NCI-H1092 treated with DMSO at 0.1 percent for 48 hours (cell line): ENCODE measurements at regions not wholly inside any gene's neighbourhood (a gene's known extent, or its start where the extent isn't known, plus 50 kb on each side); places are given as distances from the start of the nearest gene placed in this dataset.
A peak's percentile ranks its signal among the peaks of the same experiment; 100 is the strongest.

Experiments
- DNase-seq: peaks from one replicate; lab custom pipeline; 2025; lab: John Stamatoyannopoulos, UW

GRCh38 chr4:166491635-166492034, 618.6 kb downstream of the TLL1 start:
- DNase-seq = no peak

- DNase-seq = no peak
Observed at GRCh38 chr4:166493924-166494345, 620.9 kb downstream of the TLL1 start.

DNA sequence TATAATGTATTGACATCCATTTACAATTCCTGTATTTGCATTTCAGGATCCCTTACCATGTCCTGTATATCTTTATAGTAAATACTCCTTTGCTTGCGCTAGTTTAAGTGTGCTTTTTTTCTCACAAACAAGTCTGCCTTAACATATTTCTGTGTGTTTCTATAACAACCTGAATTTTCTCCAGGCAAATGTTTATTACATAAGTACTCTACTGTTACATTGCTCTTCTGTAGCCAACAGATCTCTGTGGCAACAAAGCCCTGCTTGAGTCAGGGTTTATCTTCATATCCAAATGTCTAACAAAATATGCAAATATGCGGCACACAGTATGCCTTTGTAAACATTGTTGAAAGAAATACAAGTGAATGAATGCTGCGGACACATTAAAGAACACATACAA, 625.5 kb downstream of the TLL1 start:
- DNase-seq = no peak

DNA sequence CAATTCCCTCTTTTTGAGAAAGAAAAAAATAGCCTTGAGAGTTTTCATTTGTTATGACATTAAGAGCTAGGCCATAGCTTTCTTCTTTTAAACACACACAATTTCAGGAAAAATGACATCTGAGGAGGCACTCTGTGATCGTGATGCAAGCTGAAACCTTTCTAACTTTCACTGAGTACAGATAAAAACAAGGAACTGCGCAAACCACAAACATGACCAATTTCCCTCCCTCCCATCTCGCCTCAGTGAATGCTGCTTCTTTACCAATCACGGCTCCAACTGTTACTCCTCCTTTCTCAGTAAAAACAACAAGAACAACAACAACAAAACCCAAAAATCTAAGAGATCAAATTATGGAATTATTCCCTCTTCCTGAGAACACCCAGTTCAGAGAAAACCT, 626.8 kb downstream of the TLL1 start:
- no peak for DNase-seq

DNA sequence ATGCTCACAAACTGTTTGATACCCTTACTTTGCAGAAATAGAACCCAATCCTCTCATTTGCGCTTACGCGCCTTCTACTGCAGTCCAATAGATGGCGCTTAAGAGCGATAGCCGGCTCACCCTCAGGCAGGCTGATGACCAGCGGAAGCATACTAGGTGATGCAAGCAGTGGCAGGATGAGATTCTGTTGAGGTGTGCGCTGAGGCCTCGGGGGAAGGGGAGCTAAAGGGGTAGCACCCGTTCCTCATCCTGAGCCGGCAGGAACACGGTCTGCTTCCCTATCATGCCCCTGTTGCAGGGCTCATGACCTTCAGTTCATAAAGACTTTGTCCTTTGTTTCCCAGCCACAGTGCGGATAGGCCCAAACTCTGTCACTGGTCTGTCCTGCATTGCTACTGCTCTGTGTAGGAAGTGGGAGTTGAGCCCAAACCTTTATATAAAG, 628.9 kb downstream of the TLL1 start:
- no peak for DNase-seq

- DNase-seq = no peak
Observed at GRCh38 chr4:166502660-166503059, 629.6 kb downstream of the TLL1 start.

DNA sequence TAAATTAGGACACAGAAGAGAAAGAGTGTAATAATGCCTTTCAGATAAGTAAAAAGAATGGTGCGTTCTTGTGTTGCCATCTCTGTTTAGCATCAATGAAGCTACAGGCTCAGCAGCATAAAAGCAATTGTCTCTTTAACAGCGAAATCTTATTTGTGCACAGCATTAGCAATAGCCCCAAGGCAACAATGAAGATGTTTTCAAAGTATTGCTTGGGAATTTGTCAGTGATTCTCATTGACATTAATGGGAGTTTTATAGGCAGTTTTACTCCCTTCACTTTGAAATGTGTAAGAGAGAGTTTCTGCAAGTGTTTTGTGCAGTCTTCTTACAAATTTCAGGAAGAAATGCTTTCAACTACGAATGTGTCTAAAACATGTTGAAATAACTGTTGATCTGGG, 633.0 kb downstream of the TLL1 start:
- DNase-seq = no peak

DNA sequence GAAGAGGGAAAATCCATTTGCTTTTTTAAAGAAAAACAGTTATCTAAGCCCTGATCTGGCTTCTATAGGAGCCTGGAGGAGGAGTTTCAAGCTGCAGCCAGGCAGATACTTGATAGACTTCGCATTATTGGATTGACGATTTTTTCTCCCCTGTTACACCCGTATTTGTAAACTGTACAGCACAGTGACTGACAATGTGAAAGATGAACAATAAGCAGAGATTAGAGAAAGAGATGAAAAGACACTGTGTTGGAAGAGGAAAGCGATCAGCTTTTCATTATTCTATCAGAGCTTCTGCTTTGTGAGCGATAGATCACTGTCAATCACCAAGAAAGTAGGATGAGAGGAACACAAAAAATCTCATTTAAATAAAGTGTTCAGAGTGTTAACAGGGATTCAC, 639.2 kb downstream of the TLL1 start:
- no peak for DNase-seq

DNA sequence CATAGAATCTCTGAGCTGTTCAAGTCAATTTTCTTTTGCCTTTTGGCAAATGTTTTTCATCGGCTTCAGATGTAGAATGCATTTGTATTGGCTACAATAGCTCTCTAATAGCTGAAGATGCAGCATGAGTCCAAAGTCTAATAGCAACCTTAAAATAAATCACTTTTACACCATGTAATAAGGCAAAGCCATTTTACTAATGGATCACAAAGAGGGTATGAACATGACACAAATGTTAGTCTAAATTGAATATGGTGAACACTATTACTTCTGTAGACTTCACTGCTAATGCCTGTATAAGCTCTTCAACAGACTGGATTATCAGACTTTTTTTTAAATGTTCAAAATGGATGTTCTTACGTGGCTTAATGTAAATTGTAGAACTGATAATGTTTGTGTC, 645.3 kb downstream of the TLL1 start:
- peak; percentile 78 for DNase-seq

DNA sequence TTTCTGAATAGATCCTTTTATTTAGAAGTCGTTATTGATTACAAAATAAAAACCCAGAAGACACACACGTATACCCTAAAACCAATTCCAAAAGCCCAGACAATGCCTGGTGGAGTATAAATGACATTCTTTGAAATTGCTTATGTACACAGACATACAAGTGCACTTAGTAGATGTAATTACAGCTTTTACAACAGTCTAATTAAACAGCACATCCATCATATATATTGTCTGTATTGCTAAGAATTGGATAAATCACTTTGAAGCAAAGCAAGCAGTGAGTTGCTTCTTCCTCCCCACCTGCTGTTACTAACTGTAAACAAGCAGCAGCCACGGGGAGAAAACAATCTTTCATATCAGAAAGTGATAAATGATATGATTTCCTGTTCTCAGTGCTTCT, 645.7 kb downstream of the TLL1 start:
- DNase-seq = peak; percentile 89

DNA sequence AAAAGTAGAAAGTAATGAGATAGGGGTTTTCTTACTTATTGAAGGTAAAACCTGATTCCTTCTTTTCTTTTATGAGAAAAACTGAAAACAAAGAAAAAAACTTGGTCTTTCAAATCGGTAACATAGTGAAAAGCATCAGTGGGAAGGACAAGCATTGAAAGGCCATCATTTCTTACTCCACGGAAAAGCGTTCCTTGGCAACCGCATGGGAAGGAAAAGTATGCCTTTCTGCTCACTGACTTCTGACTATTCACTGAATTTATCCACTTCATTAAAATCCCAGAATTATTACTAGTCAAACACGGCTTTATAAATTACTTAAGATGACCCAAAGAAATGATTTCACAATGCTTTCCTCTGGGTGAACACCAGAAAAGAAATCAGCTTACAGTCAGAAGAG, 646.7 kb downstream of the TLL1 start:
- DNase-seq = no peak

DNA sequence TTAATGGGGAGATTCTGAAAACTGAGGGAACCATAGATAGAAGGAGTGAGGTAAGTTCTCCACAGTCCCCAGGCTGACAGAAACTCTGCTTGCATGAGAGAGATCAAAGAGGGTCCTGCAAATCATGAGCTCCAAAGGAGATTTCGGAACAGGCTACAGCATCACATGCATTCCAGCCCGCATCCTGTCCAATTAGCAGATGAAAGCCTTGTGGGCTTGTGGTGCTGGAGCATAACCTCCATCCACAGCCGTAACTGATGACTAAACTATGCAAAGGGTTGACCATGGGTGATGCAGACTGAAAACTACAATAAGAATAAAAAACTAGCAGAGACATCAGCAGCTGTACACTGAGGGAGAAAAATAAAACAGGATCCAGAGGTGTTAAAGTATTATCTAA, 654.5 kb downstream of the TLL1 start:
- no peak for DNase-seq

GRCh38 chr4:166531703-166532102, 658.7 kb downstream of the TLL1 start:
- DNase-seq = no peak

DNA sequence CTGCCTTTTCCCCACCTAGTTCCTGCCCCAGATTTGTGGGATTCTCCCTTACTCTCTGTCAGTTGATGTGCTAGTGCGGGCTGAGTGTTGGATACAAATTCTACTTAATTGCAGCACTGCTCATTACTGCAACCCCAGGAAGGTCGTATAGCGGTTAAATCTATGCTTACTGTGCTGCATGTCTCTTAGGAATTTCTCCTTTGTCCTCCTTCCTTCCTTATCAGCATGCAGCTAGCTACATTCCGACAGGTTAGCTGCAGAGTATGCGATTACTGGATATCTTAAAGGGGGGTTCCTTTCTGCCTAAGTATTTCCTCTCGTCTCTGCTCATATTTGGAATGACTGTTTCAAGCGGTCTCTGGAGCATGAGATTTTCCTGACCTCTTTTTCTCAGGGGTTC, 662.8 kb downstream of the TLL1 start:
- DNase-seq = no peak

GRCh38 chr4:166538491-166539005, 665.5 kb downstream of the TLL1 start:
- no peak for DNase-seq

GRCh38 chr4:166546009-166546408, 673.0 kb downstream of the TLL1 start:
- DNase-seq = no peak

GRCh38 chr4:166577639-166578038, 656.7 kb downstream of the SPOCK3 start:
- DNase-seq = no peak

DNA sequence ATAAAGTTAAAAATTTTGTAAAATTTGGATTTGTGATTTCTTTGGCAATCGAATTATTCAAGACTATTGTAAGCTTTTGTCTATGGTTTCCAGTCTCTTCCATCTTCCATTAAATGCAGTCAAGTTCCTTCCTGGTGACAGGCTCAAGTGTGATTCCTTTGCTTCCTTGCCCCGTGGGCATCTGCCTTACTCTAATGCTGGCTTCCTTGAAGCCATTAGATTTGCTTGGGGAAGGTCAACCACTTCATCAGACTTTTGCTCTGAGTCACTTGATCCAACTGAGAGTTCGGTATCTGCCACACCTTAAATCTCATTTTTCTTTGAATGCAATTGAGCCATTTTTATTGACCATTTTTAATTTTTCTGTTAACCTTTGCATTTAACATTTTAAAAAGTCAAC, 648.8 kb downstream of the SPOCK3 start:
- no peak for DNase-seq

- DNase-seq = peak; percentile 62
Observed at GRCh38 chr4:166594326-166594946, 639.9 kb downstream of the SPOCK3 start.

DNA sequence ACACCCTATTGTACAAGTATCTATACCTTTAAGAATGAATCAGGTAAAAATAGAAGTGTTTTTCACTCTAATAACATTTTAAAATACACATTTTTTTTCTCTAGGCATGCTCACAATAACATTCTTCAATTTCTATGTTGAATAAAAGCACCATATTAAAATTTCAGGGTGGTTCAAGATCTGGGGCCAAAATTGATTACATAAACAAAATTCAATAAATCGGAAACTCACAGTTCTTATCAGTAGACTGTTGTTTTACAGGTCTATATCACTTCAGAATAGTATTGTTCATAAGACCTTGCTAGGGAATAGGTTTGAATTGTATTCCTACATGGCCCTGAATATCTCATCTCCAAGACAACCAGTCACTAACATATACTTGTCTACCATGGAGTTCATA, 634.0 kb downstream of the SPOCK3 start:
- no peak for DNase-seq

GRCh38 chr4:166602068-166602467, 632.2 kb downstream of the SPOCK3 start:
- DNase-seq = no peak

- DNase-seq = no peak
Observed at GRCh38 chr4:166622425-166622977, 611.8 kb downstream of the SPOCK3 start.

DNA sequence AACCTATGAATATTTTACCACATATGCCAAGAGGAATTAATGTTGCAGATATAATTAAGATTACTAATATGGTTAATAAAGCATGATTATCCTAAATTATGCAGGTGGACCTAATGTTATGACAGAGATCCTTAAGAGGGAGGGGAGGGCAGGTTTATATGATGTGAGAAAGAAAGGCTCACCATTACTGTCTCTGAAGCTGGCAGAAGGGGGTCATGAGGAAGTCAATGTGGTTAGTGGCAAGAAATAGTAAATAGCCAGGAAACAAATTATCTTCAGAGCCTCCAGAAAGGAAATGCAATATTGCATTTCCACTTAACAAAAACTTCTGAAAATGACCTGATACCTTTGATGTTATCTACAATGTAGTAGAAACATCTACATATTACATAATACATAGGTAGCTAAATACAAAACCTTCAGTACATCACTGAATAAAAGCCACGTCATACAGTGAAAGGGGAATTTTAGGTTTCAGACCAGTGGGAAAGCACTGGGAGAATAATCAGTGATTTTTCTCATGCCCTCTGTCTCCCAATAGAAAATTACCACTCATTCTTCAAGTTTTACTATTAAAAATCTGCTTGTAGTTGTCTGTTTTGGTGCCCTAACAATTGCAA, 609.2 kb downstream of the SPOCK3 start:
- DNase-seq = no peak

DNA sequence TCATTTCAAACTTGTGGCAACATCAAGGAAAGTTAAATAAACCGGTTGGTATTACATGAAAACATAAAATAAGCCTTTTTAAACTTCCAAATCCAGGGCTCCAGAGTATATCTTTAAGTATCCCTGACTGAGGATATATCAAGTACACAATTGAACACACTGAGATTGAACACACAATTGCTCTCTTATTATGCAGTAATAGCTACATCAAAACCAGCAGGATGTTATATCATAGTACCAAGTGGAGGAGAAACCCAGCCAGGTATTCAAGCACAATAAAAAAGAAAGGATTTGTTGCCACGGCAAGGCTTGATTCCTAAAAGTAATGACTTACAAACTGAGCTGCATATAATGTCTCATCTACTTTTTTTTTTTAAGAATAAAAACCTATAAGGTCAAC, 605.8 kb downstream of the SPOCK3 start:
- DNase-seq = no peak
